IPS DF 6.9 (cell line): ENCODE measurements at regions not wholly inside any gene's neighbourhood (a gene's known extent, or its start where the extent isn't known, plus 50 kb on each side); places are given as distances from the start of the nearest gene placed in this dataset.

Experiments
- DNase-seq: peaks from one replicate; pipeline ENCODE4 v3.0.0-alpha.2; 2013; ENCODE audit warnings: low read depth, low spot score
- H3K27ac ChIP-seq: one replicate; pipeline ENCODE4 v1.5.1; 2013; ENCODE audit warnings: low read length, control low read depth
- H3K27me3 ChIP-seq: 2 replicates; pipeline ENCODE4 v1.6.1; 2013; ENCODE audit warnings: mild to moderate bottlenecking, low read length; ENCODE audit not compliant: control insufficient read depth, insufficient read depth
- H3K36me3 ChIP-seq: 2 replicates; pipeline ENCODE4 v1.6.1; 2013; ENCODE audit warnings: low read length; ENCODE audit not compliant: control insufficient read depth, insufficient read depth
- H3K4me1 ChIP-seq: 2 replicates; pipeline ENCODE4 v1.6.1; 2013; ENCODE audit warnings: low read length; ENCODE audit not compliant: control insufficient read depth, insufficient read depth
- H3K4me3 ChIP-seq: 2 replicates; pipeline ENCODE4 v1.5.1; 2013; ENCODE audit warnings: mild to moderate bottlenecking, low read length
- H3K9me3 ChIP-seq: 2 replicates; pipeline ENCODE4 v1.6.1; 2013; ENCODE audit warnings: low read length, inconsistent platforms; ENCODE audit not compliant: control insufficient read depth, insufficient read depth
- WGBS: extraction: QIAGEN DNeasy Blood & Tissue Kit; methylation state at CpG from one replicate; pipeline ENCODE4 v1.1.7; 2013; ENCODE audit warnings: mixed read lengths, missing lambda C conversion rate; ENCODE audit not compliant: insufficient read length, insufficient coverage; 5-methylcytosine and 5-hydroxymethylcytosine counted together

DNA sequence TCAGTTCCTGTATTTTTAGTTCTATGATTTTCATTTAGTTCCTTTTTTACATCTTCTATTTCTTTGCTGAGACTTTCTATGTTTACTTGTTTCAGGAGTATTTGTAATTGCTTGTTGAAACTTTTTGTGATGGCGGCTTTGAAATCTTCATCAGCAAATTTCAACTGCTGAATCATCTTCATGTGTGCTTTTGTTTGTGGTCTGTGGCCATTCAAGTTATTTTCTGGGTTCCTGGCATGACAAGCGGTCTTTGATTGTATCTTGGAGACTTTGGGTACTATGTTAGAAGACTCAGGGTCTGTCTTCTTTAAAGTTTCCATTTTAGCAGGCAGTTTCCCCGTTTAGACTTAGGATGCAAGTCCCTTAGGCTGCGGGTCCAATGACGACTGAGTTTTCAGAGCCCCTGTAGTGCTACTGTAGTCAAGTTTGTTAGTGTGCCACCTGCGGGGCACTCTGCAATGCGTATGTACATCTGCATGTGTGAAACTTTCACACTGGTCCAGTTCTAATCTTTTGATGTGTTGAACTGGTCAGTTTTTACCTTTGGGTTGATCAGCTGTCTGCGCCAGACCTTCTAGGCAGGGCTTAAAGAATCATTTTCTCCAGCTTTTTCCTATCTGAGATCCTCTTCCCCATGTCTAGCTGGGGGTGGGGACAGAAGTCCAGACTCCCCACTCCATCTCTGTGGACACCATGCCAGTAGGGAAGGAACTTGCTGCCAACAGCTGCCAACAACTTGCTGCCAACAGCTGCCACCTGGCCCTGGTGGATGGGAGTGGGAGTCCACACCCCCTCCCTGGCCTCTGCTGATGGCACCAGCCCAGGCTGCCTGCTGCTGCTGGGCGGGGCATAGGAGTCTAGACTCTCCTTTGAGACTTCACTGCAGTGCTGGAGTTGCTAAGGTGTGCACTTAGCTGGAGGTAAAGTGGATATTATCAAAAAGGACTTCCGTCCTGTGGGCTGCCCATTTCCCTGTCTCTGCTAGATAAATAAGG is 190.9 kb downstream of the TJP1 start:
- Histone ChIP-seq H3K36me3 (no peaks in the 10 kb centered on the region), H3K4me1 (0 out of 2 replicates have a peak, but pooled peaks cover 2% of the 10 kb centered on the region), H3K27me3 (no peaks in the 10 kb centered on the region), H3K27ac (no peak overlapping the region), H3K4me3 (no peak overlapping the region), H3K9me3 (no peaks in the 10 kb centered on the region)
- no CpG with 5 or more reads among the region's 10 CpGs for WGBS
- DNase-seq = no peak

DNA sequence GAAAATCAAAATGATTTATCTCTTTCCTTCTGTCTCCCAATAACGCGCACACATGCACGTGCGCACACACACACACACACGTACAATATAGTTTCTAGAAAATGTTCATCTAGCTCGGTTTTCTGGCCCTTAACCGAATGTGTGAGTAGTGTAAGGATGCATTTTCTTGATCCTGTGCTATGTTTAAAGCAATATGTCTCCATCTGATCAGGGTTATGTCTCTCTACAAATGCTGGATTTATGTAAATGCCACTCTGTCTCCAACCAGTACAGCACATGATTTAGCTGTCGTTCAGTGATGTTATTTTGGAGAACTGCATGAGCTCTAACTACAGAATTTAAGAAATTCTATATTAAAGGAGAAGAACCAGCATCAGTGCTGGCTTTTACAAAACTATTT is 198.0 kb downstream of the TJP1 start:
- no peaks in the 10 kb centered on the region for H3K9me3 ChIP-seq
- no peaks in the 10 kb centered on the region for H3K27me3 ChIP-seq
- H3K36me3 ChIP-seq = no peaks in the 10 kb centered on the region
- WGBS = 100% methylated on average over 2 of the region's 8 CpGs
- DNase-seq = no peak
- H3K27ac ChIP-seq = no peak overlapping the region
- H3K4me3 ChIP-seq = no peak overlapping the region
- no peaks in the 10 kb centered on the region for H3K4me1 ChIP-seq

- Histone ChIP-seq H3K27me3 (no peaks in the 10 kb centered on the region), H3K27ac (no peak overlapping the region), H3K4me3 (no peak overlapping the region), H3K9me3 (no peaks in the 10 kb centered on the region), H3K4me1 (no peaks in the 10 kb centered on the region), H3K36me3 (no peaks in the 10 kb centered on the region)
- no CpG with 5 or more reads among the region's 6 CpGs for WGBS
- no peak for DNase-seq
Measured at GRCh38 chr15:29623116-29623639, 199.1 kb downstream of the TJP1 start.

DNA sequence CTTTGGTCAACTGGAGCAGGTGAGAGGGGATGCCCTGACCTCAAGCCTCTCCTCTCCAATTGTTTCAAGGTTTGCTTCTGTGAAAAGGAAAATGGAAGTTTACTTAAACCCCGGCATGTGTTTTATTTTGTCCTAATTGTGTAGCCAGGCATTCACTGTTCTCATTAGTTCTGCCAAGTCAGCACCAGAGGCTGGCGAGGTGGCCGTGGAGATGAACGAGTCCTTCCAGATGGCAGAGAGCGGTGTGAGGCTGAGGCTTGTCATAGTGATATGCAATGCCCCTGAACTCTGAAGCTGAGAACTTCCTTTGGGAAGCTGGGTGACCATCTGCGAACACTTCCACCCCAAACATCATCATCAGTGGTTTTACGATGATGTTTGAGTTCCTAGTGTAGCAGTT is 199.6 kb downstream of the TJP1 start:
- Histone ChIP-seq H3K4me3 (no peak overlapping the region), H3K36me3 (no peaks in the 10 kb centered on the region), H3K27me3 (no peaks in the 10 kb centered on the region), H3K27ac (no peak overlapping the region), H3K9me3 (no peaks in the 10 kb centered on the region), H3K4me1 (no peaks in the 10 kb centered on the region)
- no CpG with 5 or more reads among the region's 7 CpGs for WGBS
- DNase-seq = no peak

GRCh38 chr15:29621616-29622015 is 200.7 kb downstream of the TJP1 start:
- no peaks in the 10 kb centered on the region for H3K9me3 ChIP-seq
- H3K4me1 ChIP-seq = no peaks in the 10 kb centered on the region
- no peak overlapping the region for H3K4me3 ChIP-seq
- H3K36me3 ChIP-seq = no peaks in the 10 kb centered on the region
- WGBS = no CpG with 5 or more reads among the region's 5 CpGs
- no peaks in the 10 kb centered on the region for H3K27me3 ChIP-seq
- H3K27ac ChIP-seq = no peak overlapping the region
- DNase-seq = no peak

DNA sequence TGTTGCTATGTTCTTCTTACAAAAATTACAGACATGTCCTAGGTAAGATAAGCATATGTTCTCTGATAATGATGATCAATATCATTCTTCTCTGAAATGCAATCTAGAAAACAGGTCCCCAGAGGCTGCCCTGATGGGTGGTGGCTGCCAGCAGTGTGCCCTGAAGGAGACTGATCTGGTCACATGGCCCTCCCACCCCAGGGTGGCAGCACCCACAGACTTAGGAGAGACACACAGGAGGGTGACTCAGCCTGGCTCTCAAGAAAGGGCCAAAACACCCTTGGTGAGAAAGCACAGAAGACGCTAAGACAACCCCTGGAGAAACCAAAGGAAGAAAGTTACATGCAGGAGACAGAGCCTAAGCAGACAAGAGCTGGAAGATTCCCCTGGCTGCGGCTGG is 203.7 kb downstream of the TJP1 start:
- WGBS = no CpG with 5 or more reads among the region's 2 CpGs
- no peak for DNase-seq
- H3K4me3 ChIP-seq = no peak overlapping the region
- H3K27ac ChIP-seq = no peak overlapping the region
- H3K4me1 ChIP-seq = no peaks in the 10 kb centered on the region
- H3K27me3 ChIP-seq = no peaks in the 10 kb centered on the region
- H3K9me3 ChIP-seq = no peaks in the 10 kb centered on the region
- no peaks in the 10 kb centered on the region for H3K36me3 ChIP-seq

DNA sequence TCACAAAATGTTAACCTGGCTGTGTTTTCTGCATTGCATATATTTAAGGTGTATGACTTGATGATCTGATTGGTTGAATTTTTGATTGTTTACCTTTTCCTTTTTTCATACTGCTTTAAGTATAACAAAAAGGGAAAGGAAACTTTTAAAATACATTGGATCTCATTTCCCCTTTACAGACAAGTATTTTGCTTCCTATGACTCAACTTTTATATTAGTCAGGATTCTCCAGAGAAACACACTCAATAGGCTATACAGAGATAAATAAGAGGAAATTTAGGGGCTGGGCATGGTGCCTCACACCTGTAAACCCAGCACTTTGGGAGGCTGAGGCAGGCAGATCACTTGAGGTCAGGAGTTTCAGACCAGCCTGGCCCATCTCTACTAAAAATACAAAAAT is 205.8 kb downstream of the TJP1 start:
- no peaks in the 10 kb centered on the region for H3K27me3 ChIP-seq
- DNase-seq = no peak
- H3K27ac ChIP-seq = no peak overlapping the region
- H3K4me3 ChIP-seq = no peak overlapping the region
- H3K9me3 ChIP-seq = no peaks in the 10 kb centered on the region
- H3K4me1 ChIP-seq = peaks cover 2% of the 10 kb centered on the region; the same call in 1 of the 2 replicates
- no peaks in the 10 kb centered on the region for H3K36me3 ChIP-seq

DNA sequence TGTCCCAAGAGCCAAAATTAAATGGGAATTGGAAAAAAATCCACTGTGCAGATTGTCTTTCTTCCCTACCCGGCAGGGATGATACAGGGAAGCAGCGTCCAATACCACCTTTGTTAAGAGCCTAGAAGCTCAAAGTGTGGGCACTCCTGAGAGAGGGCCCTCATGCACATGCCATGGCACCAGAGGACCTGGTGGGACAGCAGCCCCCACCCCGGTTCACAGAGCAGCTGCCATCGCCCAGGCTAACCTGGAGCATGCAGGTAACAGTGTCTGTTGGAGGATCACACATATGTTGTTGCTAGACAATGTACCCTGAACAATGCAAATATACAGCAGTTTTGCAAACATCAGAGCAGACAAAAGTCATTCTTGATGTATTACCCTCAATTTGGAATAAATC is 206.5 kb downstream of the TJP1 start:
- no peaks in the 10 kb centered on the region for H3K36me3 ChIP-seq
- no CpG with 5 or more reads among the region's 4 CpGs for WGBS
- H3K27ac ChIP-seq = no peak overlapping the region
- no peaks in the 10 kb centered on the region for H3K27me3 ChIP-seq
- no peak for DNase-seq
- H3K4me1 ChIP-seq = peaks cover 5% of the 10 kb centered on the region
- no peaks in the 10 kb centered on the region for H3K9me3 ChIP-seq
- no peak overlapping the region for H3K4me3 ChIP-seq

GRCh38 chr15:29613951-29614382 is 208.3 kb downstream of the TJP1 start:
- H3K9me3 ChIP-seq = no peaks in the 10 kb centered on the region
- no peak overlapping the region for H3K27ac ChIP-seq
- DNase-seq = no peak
- no peaks in the 10 kb centered on the region for H3K27me3 ChIP-seq
- peaks cover 5% of the 10 kb centered on the region for H3K4me1 ChIP-seq
- H3K4me3 ChIP-seq = no peak overlapping the region
- no CpG with 5 or more reads among the region's 16 CpGs for WGBS
- no peaks in the 10 kb centered on the region for H3K36me3 ChIP-seq

DNA sequence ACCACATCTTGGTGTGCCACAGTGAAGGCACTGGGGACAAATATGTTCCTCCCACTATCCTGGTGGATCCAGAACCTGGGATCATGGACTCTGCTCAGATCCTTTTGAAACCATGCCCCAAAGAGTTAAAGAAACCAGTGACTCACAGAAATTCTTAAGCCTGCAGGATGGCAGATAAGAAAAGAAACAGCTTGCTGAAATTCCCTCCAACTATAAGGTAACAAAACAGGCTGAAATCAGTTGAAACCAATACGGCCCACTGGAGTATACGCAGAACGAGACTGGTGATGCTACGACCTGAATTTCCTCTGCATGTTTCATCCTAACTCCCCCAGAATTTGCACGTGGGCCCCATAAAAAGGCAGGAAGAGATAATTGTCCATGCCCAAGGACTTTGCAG is 209.6 kb downstream of the TJP1 start:
- no peaks in the 10 kb centered on the region for H3K27me3 ChIP-seq
- H3K4me3 ChIP-seq = no peak overlapping the region
- peaks cover 5% of the 10 kb centered on the region for H3K4me1 ChIP-seq
- no peak overlapping the region for H3K27ac ChIP-seq
- WGBS = no CpG with 5 or more reads among the region's 5 CpGs
- H3K9me3 ChIP-seq = no peaks in the 10 kb centered on the region
- no peak for DNase-seq
- no peaks in the 10 kb centered on the region for H3K36me3 ChIP-seq

DNA sequence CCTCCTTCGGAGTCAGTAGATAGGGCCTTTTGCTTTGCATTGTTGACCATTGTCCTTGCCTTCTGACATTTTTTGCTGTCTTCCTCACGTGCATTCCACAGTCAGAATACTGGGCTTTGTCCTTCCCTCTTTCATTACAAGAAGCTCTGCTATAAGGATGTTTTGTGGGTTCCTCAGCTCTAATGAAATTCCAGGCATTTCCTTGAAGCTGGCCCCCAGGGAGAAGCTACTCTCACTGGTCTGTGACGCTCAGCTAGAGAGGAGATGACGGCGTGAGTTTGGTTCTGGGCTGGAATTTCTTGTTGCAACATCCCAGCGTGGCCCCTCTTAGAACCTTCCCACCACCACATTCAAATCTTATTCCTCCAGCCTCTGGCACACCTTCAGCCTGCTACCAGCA is 210.2 kb downstream of the TJP1 start:
- Histone ChIP-seq H3K4me3 (no peak overlapping the region), H3K4me1 (peaks cover 5% of the 10 kb centered on the region), H3K27ac (no peak overlapping the region), H3K27me3 (no peaks in the 10 kb centered on the region), H3K36me3 (no peaks in the 10 kb centered on the region), H3K9me3 (no peaks in the 10 kb centered on the region)
- no CpG with 5 or more reads among the region's 6 CpGs for WGBS
- DNase-seq = no peak
